Body of pancreas (tissue), 4 donors: ENCODE measurements at regions not wholly inside any gene's neighbourhood (a gene's known extent, or its start where the extent isn't known, plus 50 kb on each side); places are given as distances from the start of the nearest gene placed in this dataset.

Source experiments
- POLR2A ChIP-seq, 3 donors: fragments of 450-650 bp; IDR thresholded peaks; one replicate each; pipeline ENCODE4 v1.6.1; 2016; ENCODE audit warnings: antibody characterized with exemption in 3 of 3, mild to moderate bottlenecking in 2 of 3
- TF ChIP-seq, protein P1 (sequence below), 7 experiments: fragments of 450-650 bp in 4 of 7; fragments of 200-600 bp in 3 of 7; sonication (generic) in 3 of 7; IDR thresholded peaks; one replicate each; pipeline ENCODE4 v1.5.1; 2016 to 2019; ENCODE audit warnings: antibody characterized with exemption in 7 of 7

GRCh38 chr1:79215311-79215710 is 208.8 kb upstream of the ADGRL4 start:
- no peak for TF ChIP-seq POLR2A (IDR thresholded peaks at IDR 0.05)
- TF ChIP-seq, protein P1, sequence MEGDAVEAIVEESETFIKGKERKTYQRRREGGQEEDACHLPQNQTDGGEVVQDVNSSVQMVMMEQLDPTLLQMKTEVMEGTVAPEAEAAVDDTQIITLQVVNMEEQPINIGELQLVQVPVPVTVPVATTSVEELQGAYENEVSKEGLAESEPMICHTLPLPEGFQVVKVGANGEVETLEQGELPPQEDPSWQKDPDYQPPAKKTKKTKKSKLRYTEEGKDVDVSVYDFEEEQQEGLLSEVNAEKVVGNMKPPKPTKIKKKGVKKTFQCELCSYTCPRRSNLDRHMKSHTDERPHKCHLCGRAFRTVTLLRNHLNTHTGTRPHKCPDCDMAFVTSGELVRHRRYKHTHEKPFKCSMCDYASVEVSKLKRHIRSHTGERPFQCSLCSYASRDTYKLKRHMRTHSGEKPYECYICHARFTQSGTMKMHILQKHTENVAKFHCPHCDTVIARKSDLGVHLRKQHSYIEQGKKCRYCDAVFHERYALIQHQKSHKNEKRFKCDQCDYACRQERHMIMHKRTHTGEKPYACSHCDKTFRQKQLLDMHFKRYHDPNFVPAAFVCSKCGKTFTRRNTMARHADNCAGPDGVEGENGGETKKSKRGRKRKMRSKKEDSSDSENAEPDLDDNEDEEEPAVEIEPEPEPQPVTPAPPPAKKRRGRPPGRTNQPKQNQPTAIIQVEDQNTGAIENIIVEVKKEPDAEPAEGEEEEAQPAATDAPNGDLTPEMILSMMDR (IDR thresholded peaks at IDR 0.05), result no peak
